Naive thymus-derived CD4-positive, alpha-beta T cell (primary cell): ENCODE measurements at regions not wholly inside any gene's neighbourhood (a gene's known extent, or its start where the extent isn't known, plus 50 kb on each side); places are given as distances from the start of the nearest gene placed in this dataset.
"Not testable (repeated sequence)": the region's sequence is repeated elsewhere in the genome, so short reads cannot be mapped to it uniquely, and the experiment has no call there.

Experiments used
- ATAC-seq: fragments of 150-1000 bp; cut with Tn5 transposase; 2 replicates; pipeline ENCODE4 v1.10.0; 2021; ENCODE audit warnings: mild to moderate bottlenecking, moderate library complexity
- CTCF ChIA-PET: fragments of 350-600 bp; sonication (Branson Sonifier 250); formaldehyde crosslinking; loops from one replicate; lab custom pipeline; 2021; ENCODE audit warnings: antibody characterized with exemption; lab: Charles Lee
- POLR2A ChIA-PET: fragments of 350-600 bp; sonication (Branson Sonifier 250); formaldehyde crosslinking; loops from one replicate; lab custom pipeline; 2021; ENCODE audit warnings: antibody characterized with exemption, inconsistent platforms; lab: Charles Lee
- DNase-seq, 9 donors: peaks; one replicate each; pipeline versions ENCODE4 v3.0.0 to v3.0.0-alpha.2; 2020 to 2022; ENCODE audit warnings: mixed read lengths in 1 of 9
- H3K27ac ChIP-seq: one replicate; pipeline ENCODE4 v1.7.0; 2013; ENCODE audit warnings: mild to moderate bottlenecking, low read depth, low read length, moderate library complexity
- H3K27me3 ChIP-seq, 2 donors: one replicate each; pipeline ENCODE4 v1.7.0; 2013; ENCODE audit warnings: low read length in 2 of 2, mild to moderate bottlenecking in 2 of 2, moderate library complexity in 2 of 2; ENCODE audit not compliant: control insufficient read depth in 2 of 2, insufficient read depth in 2 of 2
- H3K36me3 ChIP-seq, 3 experiments: 1 replicate in 2 of 3; 2 replicates in 1 of 3; pipeline ENCODE4 v1.7.0; 2013; ENCODE audit warnings: low read length in 3 of 3, mild to moderate bottlenecking in 3 of 3, moderate library complexity in 1 of 3; ENCODE audit not compliant: insufficient read depth in 3 of 3, control insufficient read depth in 2 of 3
- H3K4me1 ChIP-seq, 2 donors: one replicate each; pipeline ENCODE4 v1.7.0; 2013; ENCODE audit warnings: low read length in 2 of 2, mild to moderate bottlenecking in 2 of 2, moderate library complexity in 1 of 2; ENCODE audit not compliant: control insufficient read depth in 2 of 2, insufficient read depth in 2 of 2
- H3K4me3 ChIP-seq: 2 replicates; pipeline ENCODE4 v1.7.0; 2013; ENCODE audit warnings: mild to moderate bottlenecking, low read length
- H3K9me3 ChIP-seq, 3 experiments: 1 replicate in 2 of 3; 2 replicates in 1 of 3; pipeline ENCODE4 v1.7.0; 2013; ENCODE audit warnings: low read length in 3 of 3; ENCODE audit not compliant: control insufficient read depth in 2 of 3
- H3K27ac Mint-ChIP-seq, 9 donors: one replicate each; pipeline ENCODE4 v1.8.0; 2020 to 2022; ENCODE audit warnings: mixed read lengths in 9 of 9, mild to moderate bottlenecking in 8 of 9, moderate library complexity in 5 of 9, inconsistent platforms in 2 of 9
- H3K27me3 Mint-ChIP-seq, 5 donors: one replicate each; pipeline ENCODE4 v1.8.0; 2021 to 2022; ENCODE audit warnings: mixed read lengths in 5 of 5, mild to moderate bottlenecking in 1 of 5
- H3K36me3 Mint-ChIP-seq, 5 donors: one replicate each; pipeline ENCODE4 v1.8.0; 2020 to 2022; ENCODE audit warnings: mixed read lengths in 5 of 5, mild to moderate bottlenecking in 3 of 5, inconsistent platforms in 1 of 5
- H3K4me1 Mint-ChIP-seq, 7 donors: one replicate each; pipeline ENCODE4 v1.8.0; 2020 to 2022; ENCODE audit warnings: mixed read lengths in 7 of 7, mild to moderate bottlenecking in 3 of 7, inconsistent platforms in 1 of 7
- H3K4me3 Mint-ChIP-seq, 10 donors: one replicate each; pipeline ENCODE4 v1.8.0; 2020 to 2022; ENCODE audit warnings: mild to moderate bottlenecking in 10 of 10, mixed read lengths in 10 of 10, moderate library complexity in 6 of 10, inconsistent platforms in 2 of 10
- H3K9me3 Mint-ChIP-seq, 11 donors: one replicate each; pipeline ENCODE4 v1.8.0; 2020 to 2022; ENCODE audit warnings: mixed read lengths in 11 of 11, mild to moderate bottlenecking in 4 of 11, inconsistent platforms in 1 of 11, moderate library complexity in 1 of 11
- intact Hi-C, 2 donors: fragments of 100-400 bp; cut with micrococcal nuclease; formaldehyde crosslinking; loops; one replicate each; pipeline ENCODE4 v1.15.1; 2023

DNA sequence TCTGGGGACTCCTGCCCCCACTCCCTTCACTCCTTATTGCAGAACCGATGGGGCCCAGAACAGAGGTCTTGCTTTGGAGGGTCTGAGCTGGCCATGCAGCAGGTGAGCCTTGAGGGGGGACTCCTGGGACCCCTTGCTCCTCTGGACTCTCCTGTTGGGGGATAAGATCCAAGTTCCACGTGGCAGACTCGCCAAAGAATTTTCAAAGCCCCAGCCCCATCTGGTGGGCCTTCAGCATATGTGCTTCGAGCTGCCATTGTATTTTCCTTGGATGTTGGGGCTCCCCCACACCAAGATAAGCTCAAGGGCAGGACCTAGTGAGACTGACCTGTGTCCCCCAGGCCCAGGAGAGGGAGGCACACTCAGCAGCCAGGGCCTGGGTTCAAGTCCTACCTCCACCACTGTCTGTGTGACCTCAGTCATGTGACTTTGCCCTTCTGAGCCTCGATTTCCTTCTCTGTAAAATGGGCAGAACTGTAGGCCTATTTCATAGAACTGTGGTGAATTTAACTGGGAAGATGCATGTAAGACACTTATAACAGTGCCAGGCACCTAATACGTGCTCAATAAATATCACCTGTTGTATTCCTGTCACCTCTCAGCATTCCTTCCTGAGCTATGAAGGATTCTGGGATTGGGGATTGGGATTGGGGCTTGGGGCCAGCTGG lies 115.5 kb downstream of the VEGFA start:
- Histone ChIP-seq H3K9me3 (no peaks in the 10 kb centered on the region), H3K36me3 (no peaks in the 10 kb centered on the region), H3K4me1 (no peaks in the 10 kb centered on the region), H3K4me3 (no peak overlapping the region), H3K27me3 (no peaks in the 10 kb centered on the region), H3K27ac (no peak overlapping the region)
- DNase-seq (no peak), ATAC-seq (no peak)
- H3K4me1 Mint-ChIP-seq: peaks cover 0 to 5% (median 0%) of the 10 kb centered on the region in 7 donors
- POLR2A ChIA-PET: no interaction called here
- H3K36me3 Mint-ChIP-seq: no peaks in the 10 kb centered on the region
- peaks cover 0 to 2% (median 0%) of the 10 kb centered on the region in 11 donors for H3K9me3 Mint-ChIP-seq
- no peak overlapping the region for H3K4me3 Mint-ChIP-seq
- intact Hi-C loops: no loop called here
- peaks cover 6 to 19% (median 10%) of the 10 kb centered on the region in 5 donors for H3K27me3 Mint-ChIP-seq
- H3K27ac Mint-ChIP-seq: no peak overlapping the region
- CTCF ChIA-PET: no interaction called here

DNA sequence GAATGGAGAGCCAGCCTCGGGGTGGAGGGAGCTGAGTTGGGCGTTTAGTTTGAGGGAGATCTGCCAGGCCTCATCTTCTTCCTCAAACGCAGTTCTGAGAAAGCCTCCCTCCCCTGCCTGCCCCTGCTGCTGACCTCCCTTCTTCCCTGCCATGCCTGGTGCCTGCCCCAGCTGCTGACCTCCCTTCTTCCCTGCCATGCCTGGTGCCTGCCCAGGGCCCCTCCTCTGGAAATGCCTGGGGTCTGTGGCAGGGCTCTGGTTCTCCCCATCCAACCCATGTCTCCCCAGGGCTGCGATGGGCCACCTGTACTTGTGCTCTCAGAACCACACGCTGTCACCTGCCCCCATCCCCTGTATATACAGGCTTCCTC lies 114.6 kb downstream of the VEGFA start:
- Histone ChIP-seq H3K27ac (no peak overlapping the region), H3K27me3 (no peaks in the 10 kb centered on the region), H3K4me3 (no peak overlapping the region), H3K4me1 (no peaks in the 10 kb centered on the region), H3K9me3 (no peaks in the 10 kb centered on the region), H3K36me3 (no peaks in the 10 kb centered on the region)
- Mint-ChIP-seq H3K9me3 (peaks cover 0 to 2% (median 0%) of the 10 kb centered on the region in 11 donors), H3K27ac (no peak overlapping the region), H3K36me3 (no peaks in the 10 kb centered on the region), H3K27me3 (peaks cover 0 to 12% (median 7%) of the 10 kb centered on the region in 5 donors), H3K4me3 (no peak overlapping the region), H3K4me1 (peaks cover 0 to 3% (median 0%) of the 10 kb centered on the region in 7 donors)
- ChIA-PET POLR2A (no interaction called here), CTCF (no interaction called here)
- peak; percentile 42 for ATAC-seq
- DNase-seq: no peak
- intact Hi-C loops: no loop called here

DNA sequence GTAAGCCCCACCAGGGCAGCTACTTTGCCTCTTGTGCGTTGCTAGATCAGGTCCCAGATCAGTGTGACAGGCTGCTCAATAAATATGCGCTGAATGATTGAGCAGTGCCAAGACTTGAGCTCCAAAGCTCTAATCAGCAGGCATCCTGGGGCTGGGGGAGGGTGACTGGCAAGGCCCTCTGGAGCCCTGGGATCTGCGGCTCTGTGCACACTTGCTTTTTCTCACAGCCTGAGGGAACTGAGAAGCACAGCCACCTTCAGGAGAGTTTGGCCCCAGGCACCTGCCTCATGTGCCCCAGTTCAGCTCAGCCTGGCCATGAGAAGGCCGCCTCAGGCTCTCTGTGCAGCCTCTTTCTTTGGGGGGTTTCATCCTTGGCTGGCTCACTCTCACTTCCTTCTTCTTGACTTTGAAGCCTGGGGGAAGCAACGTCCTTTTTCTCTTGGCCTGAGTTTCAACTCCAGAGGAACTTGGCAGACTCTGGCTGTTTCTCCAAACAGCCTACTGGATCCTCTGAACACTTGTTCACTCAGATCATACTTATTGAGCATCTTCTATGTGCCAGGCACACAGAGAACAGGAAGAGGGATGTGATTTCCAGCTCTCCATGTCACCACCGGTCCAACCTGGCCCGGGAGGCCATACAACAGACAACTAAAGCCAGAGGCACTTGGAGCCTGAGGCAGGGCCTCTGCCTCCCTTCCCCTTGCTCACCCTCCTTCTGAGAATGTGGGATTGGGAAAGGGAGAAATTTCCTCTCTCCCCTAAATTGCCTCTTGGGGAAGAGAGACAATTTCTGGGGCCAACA lies 114.0 kb downstream of the VEGFA start:
- H3K9me3 Mint-ChIP-seq: peaks cover 0 to 2% (median 0%) of the 10 kb centered on the region in 11 donors
- ChIA-PET POLR2A (no interaction called here), CTCF (no interaction called here)
- H3K27me3 ChIP-seq: no peaks in the 10 kb centered on the region
- peak; percentile 38 for ATAC-seq
- H3K9me3 ChIP-seq: no peaks in the 10 kb centered on the region
- no peaks in the 10 kb centered on the region for H3K4me1 ChIP-seq
- intact Hi-C loops: no loop called here
- no peak overlapping the region for H3K27ac Mint-ChIP-seq
- H3K27me3 Mint-ChIP-seq: peaks cover 0 to 12% (median 5%) of the 10 kb centered on the region in 5 donors
- peaks cover 0 to 3% (median 0%) of the 10 kb centered on the region in 7 donors for H3K4me1 Mint-ChIP-seq
- H3K4me3 Mint-ChIP-seq: no peak overlapping the region
- no peak for DNase-seq
- no peak overlapping the region for H3K4me3 ChIP-seq
- H3K36me3 Mint-ChIP-seq: no peaks in the 10 kb centered on the region
- no peak overlapping the region for H3K27ac ChIP-seq
- H3K36me3 ChIP-seq: no peaks in the 10 kb centered on the region

DNA sequence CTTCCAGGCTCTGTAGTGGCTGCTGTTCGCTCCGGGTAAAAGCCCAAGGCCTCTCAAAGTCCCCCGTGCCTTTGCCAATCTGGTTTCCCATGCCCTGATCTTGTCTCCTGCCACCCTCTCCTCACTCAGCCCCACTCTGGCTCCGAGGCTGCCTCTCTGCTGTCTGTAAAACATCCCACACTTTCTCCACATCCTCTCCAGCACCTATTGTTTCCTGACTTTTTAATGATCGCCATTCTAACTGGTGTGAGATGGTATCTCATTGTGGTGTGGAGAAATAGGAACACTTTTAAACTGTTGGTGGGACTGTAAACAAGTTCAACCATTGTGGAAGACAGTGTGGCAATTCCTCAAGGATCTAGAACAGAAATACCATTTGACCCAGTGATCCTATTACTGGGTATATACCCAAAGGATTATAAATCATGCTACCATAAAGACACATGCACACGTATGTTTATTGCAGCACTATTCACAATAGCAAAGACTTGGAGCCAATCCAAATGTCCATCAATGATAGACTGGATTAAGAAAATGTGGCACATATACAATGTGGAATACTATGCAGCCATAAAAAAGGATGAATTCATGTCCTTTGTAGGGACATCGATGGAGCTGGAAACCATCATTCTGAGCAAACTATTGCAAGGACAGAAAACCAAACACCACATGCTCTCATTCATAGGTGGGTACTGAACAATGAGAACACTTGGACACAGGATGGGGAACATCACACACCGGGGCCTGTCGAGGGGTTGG lies 112.9 kb downstream of the VEGFA start:
- H3K4me3 ChIP-seq, H3K4me1 Mint-ChIP-seq, H3K4me1 ChIP-seq, CTCF ChIA-PET, H3K4me3 Mint-ChIP-seq, H3K9me3 Mint-ChIP-seq, H3K9me3 ChIP-seq, H3K27me3 Mint-ChIP-seq, DNase-seq, ATAC-seq, H3K27ac ChIP-seq, H3K36me3 Mint-ChIP-seq, H3K27ac Mint-ChIP-seq, intact Hi-C loops, POLR2A ChIA-PET, H3K36me3 ChIP-seq, H3K27me3 ChIP-seq: not testable (repeated sequence)

DNA sequence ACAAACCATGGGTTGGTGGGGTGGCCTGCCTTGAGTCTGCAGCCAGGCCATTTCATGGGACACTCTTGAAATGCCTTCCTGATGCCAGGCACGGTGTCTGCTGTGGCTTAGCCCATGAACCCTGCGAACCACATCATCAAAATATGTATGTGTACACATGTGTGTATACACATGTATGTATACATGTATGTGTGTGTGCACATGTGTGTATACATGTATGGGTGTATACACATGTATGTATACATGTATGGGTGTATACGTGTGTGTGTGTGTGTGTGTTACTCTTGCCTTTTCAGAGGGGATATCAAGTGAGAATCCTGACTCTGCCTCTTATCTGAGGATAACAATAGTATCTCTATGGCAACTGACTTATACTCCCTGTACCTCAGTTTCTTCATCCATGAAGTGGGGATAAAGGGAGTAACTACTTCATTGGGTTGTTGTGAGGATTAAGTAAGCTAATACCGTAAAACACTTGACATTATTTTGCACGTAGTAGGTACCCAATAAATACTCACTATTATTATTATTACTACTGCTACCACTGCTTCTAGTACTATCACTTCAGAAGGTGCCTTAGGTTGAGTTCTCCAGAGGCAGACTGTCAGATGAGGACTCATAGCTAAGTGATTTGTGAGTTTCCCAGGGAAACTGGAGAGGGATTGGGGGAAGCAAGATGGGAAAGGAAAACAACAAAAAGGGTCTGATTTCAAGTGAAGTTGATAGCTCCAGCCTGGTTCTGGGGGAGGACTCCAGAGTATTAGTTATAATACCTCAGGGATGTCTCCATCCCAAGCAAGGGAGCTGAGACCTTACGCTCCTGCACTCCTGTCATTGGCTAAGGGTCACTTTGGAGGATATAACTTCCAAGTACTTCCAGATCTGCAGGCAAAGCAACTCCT lies 110.5 kb downstream of the VEGFA start:
- Mint-ChIP-seq H3K4me3 (no peak overlapping the region), H3K4me1 (no peaks in the 10 kb centered on the region), H3K27me3 (no peaks in the 10 kb centered on the region), H3K27ac (no peak overlapping the region), H3K9me3 (peaks cover 0 to 2% (median 0%) of the 10 kb centered on the region in 11 donors), H3K36me3 (no peaks in the 10 kb centered on the region)
- no peak overlapping the region for H3K4me3 ChIP-seq
- intact Hi-C loops: no loop called here
- ChIA-PET POLR2A (no interaction called here), CTCF (no interaction called here)
- H3K27ac ChIP-seq: no peak overlapping the region
- H3K4me1 ChIP-seq: no peaks in the 10 kb centered on the region
- ATAC-seq (no peak), DNase-seq (no peak)
- no peaks in the 10 kb centered on the region for H3K36me3 ChIP-seq
- no peaks in the 10 kb centered on the region for H3K27me3 ChIP-seq
- no peaks in the 10 kb centered on the region for H3K9me3 ChIP-seq

DNA sequence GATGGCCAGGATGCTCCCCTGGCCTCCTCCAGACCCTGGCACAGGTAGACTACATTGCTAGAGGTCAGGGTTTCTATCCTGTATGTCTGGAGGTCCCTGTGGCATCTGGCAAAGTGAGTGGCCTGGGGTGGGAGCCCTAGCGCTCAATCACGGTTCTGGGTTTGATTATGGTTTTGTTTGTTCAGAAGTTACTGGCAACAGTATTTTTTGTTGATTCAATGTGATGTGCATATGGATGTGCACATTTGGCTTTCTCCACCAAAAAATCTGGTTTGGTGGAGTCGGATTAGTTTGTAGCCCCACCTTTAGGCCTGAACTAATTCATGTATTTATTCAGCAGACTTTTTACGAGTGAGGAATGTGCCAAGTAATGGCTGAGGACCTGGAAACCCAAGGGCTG lies 109.7 kb downstream of the VEGFA start:
- Histone ChIP-seq H3K27ac (no peak overlapping the region), H3K4me3 (no peak overlapping the region), H3K9me3 (no peaks in the 10 kb centered on the region), H3K4me1 (no peaks in the 10 kb centered on the region), H3K36me3 (no peaks in the 10 kb centered on the region), H3K27me3 (no peaks in the 10 kb centered on the region)
- H3K36me3 Mint-ChIP-seq: no peaks in the 10 kb centered on the region
- ChIA-PET CTCF (no interaction called here), POLR2A (no interaction called here)
- DNase-seq: no peak
- H3K27ac Mint-ChIP-seq: no peak overlapping the region
- no peak for ATAC-seq
- H3K4me1 Mint-ChIP-seq: no peaks in the 10 kb centered on the region
- H3K4me3 Mint-ChIP-seq: no peak overlapping the region
- no peaks in the 10 kb centered on the region for H3K27me3 Mint-ChIP-seq
- H3K9me3 Mint-ChIP-seq: peaks cover 0 to 2% (median 0%) of the 10 kb centered on the region in 11 donors
- intact Hi-C loops: no loop called here
